ENCODE measurements at regions not wholly inside any gene's neighbourhood (a gene's known extent, or its start where the extent isn't known, plus 50 kb on each side); places are given as distances from the start of the nearest gene placed in this dataset.

- no peak for DNase-seq
These were observed 97.3 kb upstream of the SFMBT2 start for GRCh38 chr10:7507887-7508726.

GRCh38 chr10:7506571-7506970 lies 95.7 kb upstream of the SFMBT2 start:
- DNase-seq: no peak

- DNase-seq: no peak
These were observed 94.4 kb upstream of the SFMBT2 start for GRCh38 chr10:7505196-7505595.

- DNase-seq: no peak
These were observed 92.4 kb upstream of the SFMBT2 start for GRCh38 chr10:7503190-7503589.

- no peak for DNase-seq
These were observed 90.3 kb upstream of the SFMBT2 start for GRCh38 chr10:7501157-7501556.

- no peak for DNase-seq
These were observed 87.3 kb upstream of the SFMBT2 start for GRCh38 chr10:7498111-7498510.

GRCh38 chr10:7493996-7494395 lies 83.2 kb upstream of the SFMBT2 start:
- DNase-seq: no peak

GRCh38 chr10:7492660-7493046 lies 81.8 kb upstream of the SFMBT2 start:
- no peak for DNase-seq

- no peak for DNase-seq
These were observed 81.3 kb upstream of the SFMBT2 start for GRCh38 chr10:7491949-7492659.

GRCh38 chr10:7491230-7491629 lies 80.4 kb upstream of the SFMBT2 start:
- DNase-seq: no peak

- DNase-seq: no peak
These were observed 77.6 kb upstream of the SFMBT2 start for GRCh38 chr10:7488418-7488829.

GRCh38 chr10:7487528-7487927 lies 76.7 kb upstream of the SFMBT2 start:
- no peak for DNase-seq

GRCh38 chr10:7486528-7486927 lies 75.7 kb upstream of the SFMBT2 start:
- no peak for DNase-seq

- DNase-seq: no peak
These were observed 75.0 kb upstream of the SFMBT2 start for GRCh38 chr10:7485799-7486198.

- no peak for DNase-seq
These were observed 74.4 kb upstream of the SFMBT2 start for GRCh38 chr10:7485244-7485556.

- DNase-seq: no peak
These were observed 73.8 kb upstream of the SFMBT2 start for GRCh38 chr10:7484456-7485243.

- no peak for DNase-seq
These were observed 73.0 kb upstream of the SFMBT2 start for GRCh38 chr10:7483848-7484247.

GRCh38 chr10:7482992-7483391 lies 72.2 kb upstream of the SFMBT2 start:
- DNase-seq: no peak

- DNase-seq: no peak
These were observed 70.5 kb upstream of the SFMBT2 start for GRCh38 chr10:7481368-7481765.

GRCh38 chr10:7480742-7481367 lies 70.0 kb upstream of the SFMBT2 start:
- no peak for DNase-seq

- DNase-seq: no peak
These were observed 69.2 kb upstream of the SFMBT2 start for GRCh38 chr10:7479861-7480598.

GRCh38 chr10:7478727-7479457 lies 68.1 kb upstream of the SFMBT2 start:
- DNase-seq: no peak
